GM23338 (cell line): ENCODE measurements at regions not wholly inside any gene's neighbourhood (a gene's known extent, or its start where the extent isn't known, plus 50 kb on each side); places are given as distances from the start of the nearest gene placed in this dataset.

Source experiments
- ATAC-seq: fragments of 200-7000 bp; cut with Tn5 transposase; 3 replicates; pipeline ENCODE4 v1.9.1; 2020
- DNase-seq: peaks from one replicate; pipeline ENCODE4 v3.0.0-alpha.2; 2015; ENCODE audit warnings: low spot score
- H2AFZ ChIP-seq: fragments of 200-600 bp; sonication (generic); 2 replicates; pipeline ENCODE4 v1.8.0; 2016; ENCODE audit warnings: antibody characterized with exemption, mild to moderate bottlenecking, moderate library complexity
- H3F3A ChIP-seq: fragments of 200-600 bp; sonication (generic); replicated peaks from 2 replicates; pipeline ENCODE4 v1.8.0; 2017; ENCODE audit warnings: antibody characterized with exemption, mixed run types, low read depth
- H3K27ac ChIP-seq: fragments of 200-600 bp; sonication (generic); 2 replicates; pipeline ENCODE4 v1.6.1; 2016; ENCODE audit warnings: low read depth
- H3K27me3 ChIP-seq: fragments of 200-600 bp; sonication (generic); 2 replicates; pipeline ENCODE4 v1.8.0; 2016; ENCODE audit warnings: mild to moderate bottlenecking, mixed run types, moderate library complexity; ENCODE audit not compliant: insufficient read depth
- H3K36me3 ChIP-seq: fragments of 200-600 bp; sonication (generic); 2 replicates; pipeline ENCODE4 v1.8.0; 2016; ENCODE audit warnings: mild to moderate bottlenecking; ENCODE audit not compliant: insufficient read depth
- H3K4me1 ChIP-seq: fragments of 200-600 bp; sonication (generic); 2 replicates; pipeline ENCODE4 v1.8.0; 2016; ENCODE audit warnings: mild to moderate bottlenecking, moderate library complexity; ENCODE audit not compliant: insufficient read depth
- H3K4me2 ChIP-seq: fragments of 200-600 bp; sonication (generic); 2 replicates; pipeline ENCODE4 v1.7.1; 2017; ENCODE audit warnings: mixed run types
- H3K4me3 ChIP-seq: fragments of 200-600 bp; sonication (generic); 2 replicates; pipeline ENCODE4 v1.6.1; 2016; ENCODE audit warnings: mixed run types
- H3K79me2 ChIP-seq: fragments of 200-600 bp; sonication (generic); replicated peaks from 2 replicates; pipeline ENCODE4 v1.8.0; 2017; ENCODE audit warnings: mild to moderate bottlenecking; ENCODE audit not compliant: insufficient read depth
- H3K9me2 ChIP-seq: fragments of 200-600 bp; sonication (generic); 2 replicates; pipeline ENCODE4 v1.8.0; 2017; ENCODE audit not compliant: insufficient read depth
- H4K20me1 ChIP-seq: fragments of 200-600 bp; sonication (generic); replicated peaks from 2 replicates; pipeline ENCODE4 v1.8.0; 2017; ENCODE audit warnings: mild to moderate bottlenecking; ENCODE audit not compliant: insufficient read depth
- H3K27ac Mint-ChIP-seq: 2 replicates; pipeline ENCODE4 v1.8.0; 2020; ENCODE audit warnings: inconsistent platforms, mild to moderate bottlenecking, moderate library complexity, mixed read lengths
- H3K27me3 Mint-ChIP-seq: 3 replicates; pipeline ENCODE4 v1.8.0; 2022; ENCODE audit warnings: low read depth, mild to moderate bottlenecking, moderate library complexity, mixed read lengths, inconsistent platforms; ENCODE audit not compliant: insufficient read depth, poor library complexity
- H3K36me3 Mint-ChIP-seq: 3 replicates; pipeline ENCODE4 v1.8.0; 2021; ENCODE audit warnings: low read depth, mild to moderate bottlenecking, inconsistent platforms, moderate library complexity, mixed read lengths
- H3K4me1 Mint-ChIP-seq: 3 replicates; pipeline ENCODE4 v1.8.0; 2020; ENCODE audit warnings: mild to moderate bottlenecking, inconsistent platforms, mixed read lengths
- H3K4me3 Mint-ChIP-seq: 3 replicates; pipeline ENCODE4 v1.8.0; 2021; ENCODE audit warnings: moderate library complexity, mild to moderate bottlenecking, inconsistent platforms, mixed read lengths
- H3K9me3 Mint-ChIP-seq: 3 replicates; pipeline ENCODE4 v1.8.0; 2020; ENCODE audit warnings: moderate library complexity, mild to moderate bottlenecking, inconsistent platforms, mixed read lengths
- CTCF ChIP-seq, 2 experiments: fragments of 200-600 bp in 1 of 2; sonication (generic) in 1 of 2; conservative IDR thresholded peaks; 2 replicates each; pipeline versions ENCODE4 v1.5.1 to v1.6.1; 2016 to 2017; ENCODE audit warnings: antibody characterized with exemption in 2 of 2, low read depth in 2 of 2, mild to moderate bottlenecking in 2 of 2, moderate library complexity in 1 of 2
- ETS1 ChIP-seq: IDR thresholded peaks from 2 replicates; pipeline ENCODE4 v1.6.1; 2016; ENCODE audit warnings: antibody characterized with exemption
- EZH2 ChIP-seq: fragments of 200-600 bp; sonication (generic); IDR thresholded peaks from one replicate; pipeline ENCODE4 v1.8.0; 2017; ENCODE audit warnings: antibody characterized with exemption, mild to moderate bottlenecking, low read depth; ENCODE audit not compliant: unreplicated experiment
- EZH2phosphoT487 ChIP-seq: fragments of 200-600 bp; sonication (generic); IDR thresholded peaks from one replicate; pipeline ENCODE4 v1.8.1; 2018; ENCODE audit warnings: antibody characterized with exemption; ENCODE audit not compliant: unreplicated experiment
- NANOG ChIP-seq: IDR thresholded peaks from 2 replicates; pipeline ENCODE4 v1.6.1; 2016; ENCODE audit warnings: antibody characterized with exemption, borderline replicate concordance
- POLR2AphosphoS5 ChIP-seq: IDR thresholded peaks from 2 replicates; pipeline ENCODE4 v1.6.1; 2016; ENCODE audit warnings: antibody characterized with exemption, low read depth
- REST ChIP-seq: IDR thresholded peaks from one replicate; pipeline ENCODE4 v1.6.1; 2018; ENCODE audit warnings: antibody characterized with exemption; ENCODE audit not compliant: unreplicated experiment
- STAT1 ChIP-seq: IDR thresholded peaks from one replicate; pipeline ENCODE4 v1.6.1; 2016; ENCODE audit warnings: antibody characterized with exemption; ENCODE audit not compliant: unreplicated experiment
- ZNF462 ChIP-seq: fragments of 250-450 bp; sonication (Bioruptor Pico); IDR thresholded peaks from 2 replicates; pipeline ENCODE4 v1.5.0; 2020; ENCODE audit warnings: mild to moderate bottlenecking, moderate library complexity

- Histone ChIP-seq H3K27ac (peak overlapping the region; percentile 87), H3K36me3 (no peaks in the 10 kb centered on the region), H4K20me1 (no peaks in the 10 kb centered on the region), H3K4me3 (peak overlapping the region; percentile 56), H3F3A (peaks cover 5% of the 10 kb centered on the region; the same call in 1 of the 2 replicates), H2AFZ (peak overlapping the region; percentile 70), H3K79me2 (no peaks in the 10 kb centered on the region), H3K9me2 (no peaks in the 10 kb centered on the region), H3K4me1 (peaks cover 19% of the 10 kb centered on the region), H3K27me3 (peaks cover 13% of the 10 kb centered on the region), H3K4me2 (peak overlapping the region; percentile 77)
- no peak for TF ChIP-seq REST
- TF ChIP-seq EZH2phosphoT487: no peak
- no peak for TF ChIP-seq STAT1
- peak; percentile 85 to 89 for TF ChIP-seq CTCF (conservative IDR thresholded peaks at IDR 0.05; ENCODE audit: low read depth in 2 of 2)
- peak; percentile 60 for TF ChIP-seq POLR2AphosphoS5
- TF ChIP-seq EZH2: no peak
- no peak for TF ChIP-seq ETS1
- TF ChIP-seq ZNF462 (CRISPR knock-in tag): no peak
- TF ChIP-seq NANOG: no peak
- peak overlapping the region; percentile 98 for H3K27ac Mint-ChIP-seq
- peaks cover 3% of the 10 kb centered on the region; the same call in 2 of the 3 replicates for H3K36me3 Mint-ChIP-seq
- peak overlapping the region; percentile 74 for H3K4me3 Mint-ChIP-seq
- H3K27me3 Mint-ChIP-seq: peaks cover 22% of the 10 kb centered on the region
- ATAC-seq (peak; percentile 85), DNase-seq (peak; percentile 93)
- H3K4me1 Mint-ChIP-seq: peaks cover 17% of the 10 kb centered on the region
- peaks cover 3% of the 10 kb centered on the region; the same call in 2 of the 3 replicates for H3K9me3 Mint-ChIP-seq
These were observed 101.9 kb downstream of the FOXI3 start for GRCh38 chr2:88350331-88351248.
